Endometrium (tissue), 2 donors: ENCODE measurements at regions not wholly inside any gene's neighbourhood (a gene's known extent, or its start where the extent isn't known, plus 50 kb on each side); places are given as distances from the start of the nearest gene placed in this dataset.
A peak's percentile ranks its signal among the peaks of the same experiment; 100 is the strongest.
"Not testable (repeated sequence)": the region's sequence is repeated elsewhere in the genome, so short reads cannot be mapped to it uniquely, and the experiment has no call there.

Source experiments
- FAIRE-seq: peaks from 2 replicates; lab custom pipeline; 2012; peaks lifted over from hg19 to GRCh38; lab: Jason Lieb, UNC
- donor health status: control.
- donor health status: control.

DNA sequence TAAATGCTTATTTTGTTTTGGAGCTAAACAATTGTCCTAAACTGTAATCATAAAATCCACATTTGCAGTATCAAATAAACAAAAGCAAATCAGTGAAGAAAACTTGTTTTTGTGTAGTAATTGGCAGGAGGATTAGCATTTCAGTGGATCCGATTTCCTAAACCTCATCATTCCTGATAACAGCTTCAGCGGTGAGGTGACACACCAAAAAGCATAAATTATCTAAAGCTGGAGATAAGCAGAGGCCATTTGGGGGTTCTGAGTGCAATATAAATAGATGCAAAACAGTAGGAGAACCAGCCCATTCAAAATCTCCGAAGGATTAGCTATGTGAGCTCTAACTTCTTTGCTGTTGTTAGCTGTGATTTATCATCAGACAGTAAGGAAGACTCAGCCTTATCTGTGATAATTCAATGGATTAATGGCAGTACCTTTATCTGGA, 235.8 kb downstream of the EPHA7 start:
- FAIRE-seq: no peak

- FAIRE-seq: no peak
These were observed 236.3 kb downstream of the EPHA7 start for GRCh38 chr6:93182938-93183479.

DNA sequence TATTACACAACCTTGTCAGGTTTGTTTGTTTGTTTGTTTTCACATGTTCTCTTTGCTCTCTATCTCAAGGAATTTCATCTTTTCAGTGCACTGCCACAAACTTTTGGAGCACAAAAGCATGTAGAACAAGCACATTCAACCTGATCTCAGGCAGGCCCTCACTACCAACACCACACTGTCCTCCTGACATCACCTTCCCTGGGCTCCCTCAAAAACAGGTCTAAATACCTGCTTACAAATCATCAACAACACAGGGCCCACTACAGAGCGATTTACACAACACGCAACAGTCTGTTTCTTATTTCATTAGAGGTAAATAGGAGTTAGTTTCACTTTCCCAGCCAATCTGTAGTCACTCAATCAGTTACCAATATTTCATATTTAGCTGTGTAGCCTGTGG, 241.4 kb downstream of the EPHA7 start:
- FAIRE-seq: no peak

DNA sequence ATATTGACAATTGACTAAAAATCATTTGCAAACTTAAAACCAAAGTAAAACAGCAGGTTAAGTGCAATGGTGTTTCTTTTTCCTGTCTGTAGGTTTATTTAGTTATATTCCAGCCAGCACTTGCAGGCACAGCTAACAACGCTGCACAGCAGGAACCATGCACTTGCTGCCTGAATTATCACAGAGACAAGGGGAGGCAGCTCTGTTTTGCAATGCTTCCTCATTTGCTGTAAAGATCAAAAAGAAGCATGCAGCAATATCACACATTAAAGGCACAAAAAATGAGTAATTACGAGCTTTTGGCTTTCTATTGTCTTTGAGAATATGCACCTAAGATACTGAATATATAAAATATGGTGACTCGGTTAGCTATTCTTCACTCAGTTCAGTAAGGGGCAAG, 241.9 kb downstream of the EPHA7 start:
- no peak for FAIRE-seq

GRCh38 chr6:93176070-93176469, 243.3 kb downstream of the EPHA7 start:
- no peak for FAIRE-seq

- FAIRE-seq: not testable (repeated sequence)
These were observed 245.8 kb downstream of the EPHA7 start for GRCh38 chr6:93173573-93173972.

- no peak for FAIRE-seq
These were observed 253.4 kb downstream of the EPHA7 start for GRCh38 chr6:93165850-93166430.

DNA sequence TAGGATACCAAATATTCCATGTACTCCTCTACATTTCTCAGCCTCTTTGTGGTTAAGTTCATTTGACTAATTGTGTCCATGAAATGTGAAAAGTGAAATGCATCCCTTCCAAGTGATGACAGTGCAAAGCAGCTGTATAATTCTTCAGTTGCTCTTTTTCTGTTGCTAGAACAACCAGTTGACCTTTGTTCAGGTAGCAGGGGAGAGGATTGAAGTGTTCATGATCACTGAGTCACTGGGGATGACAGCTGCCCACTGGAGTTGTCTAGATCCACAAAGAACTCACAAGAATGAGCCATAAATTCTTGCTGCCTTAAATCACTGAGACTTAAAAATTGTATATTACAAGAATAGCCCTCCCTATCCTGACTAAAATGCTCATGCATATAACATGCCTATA, 254.6 kb downstream of the EPHA7 start:
- FAIRE-seq: no peak

DNA sequence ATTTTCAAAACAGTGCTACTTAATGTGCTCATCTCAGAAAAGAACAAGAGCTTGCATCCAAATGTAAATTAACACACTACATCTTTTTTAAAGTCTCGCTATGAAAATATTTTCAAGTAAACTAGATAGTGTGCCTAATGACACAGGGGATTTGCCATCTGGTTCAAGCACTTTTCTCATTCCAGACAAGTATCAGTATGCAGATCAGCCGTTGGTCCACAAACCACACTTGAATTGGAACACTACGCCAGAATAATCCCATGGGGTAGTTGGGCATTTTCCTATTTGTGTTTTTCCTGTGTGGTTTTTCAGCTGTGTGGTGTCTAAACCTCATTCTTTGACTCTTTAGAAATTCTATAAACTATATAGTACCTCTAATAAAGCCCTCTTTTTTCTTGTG, 256.2 kb downstream of the EPHA7 start:
- no peak for FAIRE-seq

GRCh38 chr6:93139408-93140081, 279.8 kb downstream of the EPHA7 start:
- FAIRE-seq: no peak

- no peak for FAIRE-seq
These were observed 283.2 kb downstream of the EPHA7 start for GRCh38 chr6:93136111-93136510.

DNA sequence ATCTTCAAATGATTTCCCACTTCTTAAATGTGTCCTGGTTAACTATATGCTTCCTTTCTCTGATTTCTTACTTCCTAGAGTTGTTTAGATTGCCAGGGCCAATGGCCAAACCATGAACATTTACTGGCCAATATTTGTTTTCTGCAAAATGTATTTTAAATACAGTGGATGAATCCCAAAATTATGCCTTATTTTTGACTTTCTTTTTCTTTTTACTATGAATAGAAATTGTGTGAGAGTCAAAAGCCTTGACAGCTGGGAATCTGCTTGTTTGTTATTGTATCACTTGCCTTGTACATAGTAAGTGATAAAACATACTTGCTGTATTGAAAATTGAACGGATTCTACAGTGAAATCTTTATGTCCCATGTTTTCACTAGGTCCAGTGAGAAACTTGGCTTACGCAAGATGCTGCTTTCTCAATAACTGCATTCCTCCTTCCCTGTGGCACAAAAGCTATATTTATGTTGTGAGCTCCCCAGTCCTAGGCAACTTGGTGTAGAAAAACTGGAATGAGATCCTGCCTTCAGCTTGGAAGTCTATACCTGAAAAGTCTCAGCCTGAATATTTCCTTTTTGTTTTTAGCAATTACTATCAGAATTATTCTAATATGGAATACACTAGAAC, 295.2 kb downstream of the EPHA7 start:
- no peak for FAIRE-seq

GRCh38 chr6:93123585-93123984, 295.8 kb downstream of the EPHA7 start:
- FAIRE-seq: no peak

DNA sequence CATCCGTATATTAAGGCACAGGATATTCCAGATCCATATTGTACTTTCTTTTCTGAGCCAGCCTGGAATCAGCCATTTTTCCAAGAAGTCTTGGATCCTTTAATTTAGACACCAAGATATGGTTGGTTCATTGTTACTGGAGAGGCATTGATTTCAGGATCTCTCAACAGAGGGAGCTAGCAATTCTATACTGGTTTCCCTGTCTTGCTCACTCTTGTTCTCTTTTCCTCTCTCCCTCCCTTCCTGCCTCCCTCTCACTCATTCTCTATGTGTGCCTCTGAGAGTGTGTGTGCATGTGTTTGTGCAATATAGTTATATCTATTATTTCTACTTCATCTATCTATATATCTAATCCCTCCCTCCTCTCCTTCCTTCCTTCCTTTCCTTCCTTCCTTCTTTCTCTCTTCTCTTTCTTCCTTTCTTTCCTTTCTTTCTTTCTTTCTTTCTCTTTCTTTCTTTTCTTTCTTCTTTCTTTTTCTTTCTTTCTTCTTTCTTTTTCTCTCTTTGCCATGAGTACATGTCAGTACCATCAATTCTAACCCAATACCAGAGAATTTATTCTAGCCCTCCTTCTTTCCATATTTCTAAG, 299.1 kb downstream of the EPHA7 start:
- FAIRE-seq: no peak

DNA sequence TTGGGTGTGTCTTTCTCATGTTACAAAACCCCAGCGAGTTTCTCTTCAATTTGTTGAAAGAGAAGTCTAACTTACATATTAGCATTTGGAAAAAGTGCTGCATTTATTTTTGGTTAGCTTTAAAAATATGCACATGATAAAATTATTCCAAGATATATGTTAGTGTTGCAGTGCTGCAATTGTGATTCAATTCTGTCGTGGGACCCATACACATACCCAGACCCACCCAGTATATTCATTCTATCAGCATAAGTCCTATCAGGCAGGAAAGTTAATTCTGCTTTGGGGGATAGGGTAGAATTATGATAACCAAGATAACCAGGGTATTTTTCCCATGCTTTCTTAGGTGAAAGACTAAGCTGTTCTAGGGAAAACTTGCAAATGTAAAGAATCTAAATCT, 313.5 kb downstream of the EPHA7 start:
- FAIRE-seq: no peak

DNA sequence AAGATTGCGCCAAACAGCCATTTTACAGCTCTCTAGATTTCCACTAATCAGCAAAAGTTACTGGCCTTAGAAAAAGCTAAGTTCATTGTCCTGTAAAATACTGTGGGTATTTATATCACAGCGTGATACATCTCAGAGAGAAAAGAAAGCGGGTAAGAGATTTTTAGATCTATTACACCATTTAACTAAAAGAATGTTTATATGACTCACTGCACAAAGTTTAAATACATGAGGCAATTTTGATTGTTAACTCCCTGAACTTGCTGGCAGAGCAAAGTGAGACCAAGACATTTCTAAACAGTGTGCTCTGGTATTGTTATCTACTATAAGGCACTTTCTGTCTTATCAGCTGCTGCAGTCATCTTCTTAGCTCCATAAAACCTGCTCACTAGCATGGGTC, 314.3 kb downstream of the EPHA7 start:
- no peak for FAIRE-seq

- no peak for FAIRE-seq
These were observed 315.1 kb downstream of the EPHA7 start for GRCh38 chr6:93104195-93104817.

DNA sequence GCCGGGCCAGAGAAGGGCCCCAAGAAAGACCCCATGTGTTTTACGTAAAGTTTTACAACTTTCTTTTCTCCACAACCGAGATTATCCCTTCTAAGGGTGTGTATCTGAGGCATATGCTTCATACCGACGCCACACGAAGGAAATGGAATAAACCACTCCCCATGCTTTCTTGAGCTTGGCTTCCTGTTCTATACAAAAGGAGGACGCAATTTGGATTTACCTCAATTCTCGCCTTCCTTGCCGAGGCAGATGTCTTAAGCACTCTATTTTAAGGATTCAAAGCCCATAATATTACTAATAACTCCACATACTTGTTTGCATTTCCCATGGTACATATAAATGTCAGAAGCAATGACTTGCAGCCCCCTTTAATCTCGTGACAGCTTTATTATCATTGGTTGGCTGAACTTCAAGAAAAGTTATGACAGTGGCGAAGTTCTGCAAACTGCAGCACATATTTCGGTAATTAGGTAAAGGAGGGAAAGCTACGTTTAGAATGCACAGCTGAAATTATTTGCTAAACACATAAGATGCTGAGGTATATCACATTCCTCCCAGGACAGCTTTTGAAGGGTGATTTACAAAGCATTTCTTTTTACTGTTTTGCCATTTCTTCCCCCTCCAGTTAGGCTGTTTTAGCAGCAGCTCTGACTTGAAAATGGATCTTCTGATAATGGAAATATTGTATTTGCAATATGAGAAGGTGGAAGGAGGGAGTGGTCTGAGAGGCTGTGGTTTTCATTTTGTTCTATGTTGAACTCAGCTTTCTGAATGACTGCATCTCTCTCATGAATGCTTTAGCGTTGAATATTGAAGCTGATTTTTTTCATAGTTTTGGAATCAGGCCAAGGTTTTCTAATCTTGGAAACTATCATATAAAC, 330.5 kb downstream of the EPHA7 start:
- FAIRE-seq: peak; percentile 15

DNA sequence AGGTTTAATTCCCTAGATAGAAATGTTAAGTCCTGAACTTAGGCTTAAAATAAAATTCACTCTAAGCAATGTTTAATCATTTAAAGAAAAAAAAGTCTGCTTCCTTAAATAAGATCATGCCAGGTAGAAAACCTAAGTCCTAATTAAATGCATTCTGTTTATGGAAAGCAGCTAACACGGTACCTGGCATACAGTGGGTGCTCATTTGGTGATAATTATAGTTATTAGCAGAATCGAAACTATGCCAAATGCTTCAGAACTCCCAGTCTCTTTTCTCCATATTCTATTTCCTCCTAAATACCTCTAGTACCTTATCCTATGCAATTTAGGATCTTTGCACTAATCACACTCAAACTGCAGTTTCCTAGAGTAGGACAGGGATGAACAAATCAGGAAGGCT, 331.8 kb downstream of the EPHA7 start:
- no peak for FAIRE-seq

DNA sequence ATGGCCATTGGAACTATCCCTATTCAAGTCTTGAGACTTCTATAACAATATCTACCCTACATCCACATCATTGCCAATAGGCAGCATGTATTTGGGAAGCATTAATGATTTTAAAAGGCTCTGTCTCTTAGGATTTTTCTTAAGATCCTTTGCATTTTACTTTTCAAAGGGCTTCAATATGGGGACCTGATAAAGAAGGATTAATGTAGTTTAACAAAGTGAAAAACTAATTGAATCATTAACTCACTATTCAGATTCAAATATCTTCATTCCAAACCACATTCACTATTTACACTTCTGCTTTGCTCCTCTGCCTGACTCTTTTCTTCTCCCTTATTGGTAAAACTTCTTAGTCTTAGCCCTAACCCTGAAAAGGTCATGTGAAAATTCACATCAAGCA, 333.0 kb downstream of the EPHA7 start:
- no peak for FAIRE-seq
